Fibroblast of skin of right biceps (primary cell): ENCODE measurements at regions not wholly inside any gene's neighbourhood (a gene's known extent, or its start where the extent isn't known, plus 50 kb on each side); places are given as distances from the start of the nearest gene placed in this dataset.
A peak's percentile ranks its signal among the peaks of the same experiment; 100 is the strongest.

Source experiments
- DNase-seq: peaks from one replicate; pipeline ENCODE4 v3.0.0-alpha.2; 2013

- DNase-seq: no peak
These were observed 339.0 kb upstream of the PRKCQ start for GRCh38 chr10:6919077-6919476.

- no peak for DNase-seq
These were observed 338.2 kb upstream of the PRKCQ start for GRCh38 chr10:6918305-6918704.

DNA sequence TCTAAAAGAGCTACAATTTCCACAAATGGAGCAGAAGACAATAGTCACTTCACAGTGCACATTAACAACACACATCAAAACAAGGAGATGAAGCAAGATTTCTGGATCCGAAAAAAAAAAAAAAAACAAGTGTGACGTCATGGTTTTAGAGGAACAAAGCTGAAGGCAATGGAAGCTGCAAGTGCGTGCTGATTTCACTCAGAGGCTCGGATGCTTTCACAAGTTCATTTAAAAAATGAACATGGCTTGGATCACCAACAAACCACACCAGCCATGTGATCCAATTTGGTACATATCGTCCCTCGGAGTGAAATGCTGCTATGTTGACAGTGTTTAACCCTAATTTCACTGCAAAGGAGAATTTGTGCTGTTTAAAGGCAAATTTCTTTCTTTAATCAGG is 337.0 kb upstream of the PRKCQ start:
- no peak for DNase-seq

DNA sequence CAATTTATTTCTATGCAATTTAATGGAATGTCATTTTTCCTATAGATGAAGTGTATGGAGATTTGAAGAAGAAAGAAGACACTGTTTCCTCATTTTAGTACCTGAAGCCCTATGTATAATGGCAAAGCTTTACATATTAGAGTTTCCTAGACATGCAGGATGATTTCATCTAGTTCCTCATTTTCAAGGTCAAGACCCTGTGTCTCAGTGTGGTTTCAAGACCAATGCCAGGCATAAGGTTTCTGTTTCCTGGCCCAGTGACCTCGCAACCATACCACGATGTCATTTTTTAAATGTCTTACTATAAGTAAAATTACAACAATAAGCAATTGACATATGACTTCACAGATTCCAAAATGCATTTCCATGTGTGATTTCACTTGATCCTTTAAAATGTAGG is 336.5 kb upstream of the PRKCQ start:
- DNase-seq: no peak

- no peak for DNase-seq
These were observed 335.2 kb upstream of the PRKCQ start for GRCh38 chr10:6915307-6915706.

- no peak for DNase-seq
These were observed 332.9 kb upstream of the PRKCQ start for GRCh38 chr10:6912929-6913328.

GRCh38 chr10:6912424-6912823 is 332.3 kb upstream of the PRKCQ start:
- DNase-seq: no peak

- DNase-seq: no peak
These were observed 331.9 kb upstream of the PRKCQ start for GRCh38 chr10:6912021-6912420.

GRCh38 chr10:6909905-6910560 is 330.0 kb upstream of the PRKCQ start:
- no peak for DNase-seq

DNA sequence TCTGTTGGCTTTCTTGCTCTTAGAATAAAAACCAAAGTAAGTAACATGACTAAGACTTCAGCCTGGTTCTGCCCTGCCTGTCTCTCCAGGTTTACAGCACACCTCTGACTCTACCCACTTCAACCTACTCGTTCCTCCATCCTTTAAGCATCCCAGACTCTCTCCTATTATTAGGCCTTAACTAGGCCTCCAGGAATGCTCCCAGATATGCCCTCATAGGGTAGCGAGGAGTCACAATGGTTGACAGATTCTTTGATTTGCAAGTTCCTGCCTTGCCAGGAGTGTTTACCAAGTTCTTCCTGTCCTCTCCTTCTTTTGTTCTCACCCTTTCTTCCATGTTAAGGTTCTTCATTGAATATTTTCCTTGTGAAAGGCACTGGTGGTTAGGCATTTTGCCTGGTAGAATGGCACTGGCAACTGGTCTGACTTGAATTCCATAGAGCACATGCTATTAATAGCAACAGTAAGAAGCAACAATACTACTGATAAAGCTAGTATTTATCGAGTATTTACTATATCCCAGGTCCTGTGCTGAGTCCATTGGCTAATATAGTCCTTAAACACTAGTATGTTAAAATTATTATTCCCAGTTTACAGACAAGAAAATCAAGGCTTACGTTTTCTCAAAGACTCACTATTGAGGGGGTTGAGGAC is 327.9 kb upstream of the PRKCQ start:
- DNase-seq: no peak

DNA sequence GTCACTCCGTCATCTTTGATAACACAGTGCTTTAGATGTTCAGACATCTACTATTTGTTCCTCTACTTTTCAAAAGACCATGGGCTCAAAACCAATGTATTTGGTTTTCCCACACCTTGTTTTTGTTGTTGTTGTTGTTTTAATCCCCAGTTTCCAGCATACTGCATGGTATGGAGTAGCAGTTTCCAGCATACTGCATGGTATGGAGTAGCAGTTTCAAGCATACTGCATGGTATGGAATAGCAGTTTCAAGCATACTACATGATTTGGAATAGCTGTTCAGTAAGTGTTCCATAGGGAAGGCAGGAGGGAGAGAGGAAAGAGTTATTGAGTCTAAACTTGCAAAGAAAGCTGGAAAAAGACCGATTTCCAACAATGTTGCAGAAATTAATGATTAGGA is 314.3 kb upstream of the PRKCQ start:
- DNase-seq: no peak

DNA sequence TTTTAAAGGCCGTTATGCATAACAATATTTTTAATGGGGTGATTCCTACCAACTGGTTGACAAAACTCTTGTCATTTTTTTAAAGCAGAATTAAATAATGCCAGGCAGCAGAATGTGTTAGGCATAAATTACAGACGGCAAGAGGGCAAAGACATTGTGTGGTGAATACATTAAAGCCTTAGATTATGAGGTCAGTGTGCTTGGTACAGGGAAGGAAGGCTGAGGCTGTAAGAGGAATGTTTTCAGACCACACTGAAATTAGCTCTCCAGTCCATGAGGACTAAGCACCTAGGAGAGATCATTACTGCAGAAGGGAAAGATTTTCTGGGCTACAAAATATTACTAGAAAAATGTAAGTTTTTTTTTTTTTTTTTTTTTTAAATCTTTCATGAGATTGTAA is 312.8 kb upstream of the PRKCQ start:
- no peak for DNase-seq

GRCh38 chr10:6891924-6892323 is 311.8 kb upstream of the PRKCQ start:
- DNase-seq: no peak

GRCh38 chr10:6889718-6890117 is 309.6 kb upstream of the PRKCQ start:
- no peak for DNase-seq

GRCh38 chr10:6888434-6888833 is 308.4 kb upstream of the PRKCQ start:
- DNase-seq: no peak

DNA sequence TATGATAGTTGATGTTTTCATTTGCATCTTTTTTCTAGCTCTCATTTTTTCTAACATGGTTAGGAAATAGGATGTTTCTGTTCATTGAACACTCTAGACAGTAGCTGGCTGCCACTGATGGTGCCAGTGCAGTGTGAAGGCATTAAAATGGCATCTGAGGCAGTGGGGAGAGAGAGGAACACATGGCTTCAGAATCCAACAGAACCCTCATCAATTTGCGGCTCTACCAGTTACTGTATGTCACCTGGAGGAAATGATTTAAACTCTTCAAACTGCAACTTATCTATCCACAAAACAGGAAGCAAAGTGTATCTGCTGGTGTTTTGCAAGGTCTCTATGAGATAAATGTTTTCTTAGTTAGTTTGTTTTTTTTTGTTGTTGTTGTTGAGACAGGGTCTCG is 305.2 kb upstream of the PRKCQ start:
- no peak for DNase-seq

DNA sequence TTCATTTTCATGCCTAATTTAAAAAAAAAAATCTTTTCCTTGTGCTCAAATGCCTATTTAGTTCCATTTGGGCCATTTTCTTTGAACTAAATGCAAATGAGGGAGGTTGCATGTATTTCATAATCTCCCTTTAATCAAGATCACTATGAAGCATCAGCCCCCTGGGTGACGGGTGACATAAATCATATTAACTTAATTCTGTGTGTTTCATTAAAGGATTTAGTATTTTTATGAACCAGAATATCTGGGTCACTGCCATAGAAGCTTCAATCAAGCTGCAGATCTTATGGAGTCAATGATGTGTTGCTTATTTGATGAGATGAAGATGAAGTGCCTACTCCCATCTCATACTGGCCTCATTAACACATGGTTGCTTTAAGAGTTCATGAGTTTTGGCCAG is 301.9 kb upstream of the PRKCQ start:
- no peak for DNase-seq

- DNase-seq: peak; percentile 22
These were observed 297.8 kb upstream of the PRKCQ start for GRCh38 chr10:6877722-6878392.

- DNase-seq: no peak
These were observed 297.3 kb upstream of the PRKCQ start for GRCh38 chr10:6877336-6877721.

GRCh38 chr10:6875269-6875865 is 295.3 kb upstream of the PRKCQ start:
- DNase-seq: no peak

DNA sequence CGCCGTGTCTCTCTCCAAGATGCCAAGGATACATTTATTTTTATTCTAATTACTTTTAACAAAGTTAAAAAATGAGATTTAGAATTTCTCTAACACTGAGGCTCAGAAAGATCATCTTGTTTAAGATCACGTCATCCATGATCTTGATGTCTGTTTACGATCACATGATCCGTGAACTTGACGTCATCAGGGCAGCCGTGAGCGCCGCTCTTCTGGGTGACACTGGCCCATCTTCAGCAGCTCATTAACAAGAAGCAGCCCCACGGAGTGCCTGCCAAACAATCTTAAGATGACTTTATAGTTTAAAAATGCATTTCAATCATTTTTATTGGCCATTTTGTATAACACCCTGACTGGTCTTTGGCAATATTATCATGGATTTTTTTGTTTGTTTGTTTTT is 291.1 kb upstream of the PRKCQ start:
- no peak for DNase-seq

DNA sequence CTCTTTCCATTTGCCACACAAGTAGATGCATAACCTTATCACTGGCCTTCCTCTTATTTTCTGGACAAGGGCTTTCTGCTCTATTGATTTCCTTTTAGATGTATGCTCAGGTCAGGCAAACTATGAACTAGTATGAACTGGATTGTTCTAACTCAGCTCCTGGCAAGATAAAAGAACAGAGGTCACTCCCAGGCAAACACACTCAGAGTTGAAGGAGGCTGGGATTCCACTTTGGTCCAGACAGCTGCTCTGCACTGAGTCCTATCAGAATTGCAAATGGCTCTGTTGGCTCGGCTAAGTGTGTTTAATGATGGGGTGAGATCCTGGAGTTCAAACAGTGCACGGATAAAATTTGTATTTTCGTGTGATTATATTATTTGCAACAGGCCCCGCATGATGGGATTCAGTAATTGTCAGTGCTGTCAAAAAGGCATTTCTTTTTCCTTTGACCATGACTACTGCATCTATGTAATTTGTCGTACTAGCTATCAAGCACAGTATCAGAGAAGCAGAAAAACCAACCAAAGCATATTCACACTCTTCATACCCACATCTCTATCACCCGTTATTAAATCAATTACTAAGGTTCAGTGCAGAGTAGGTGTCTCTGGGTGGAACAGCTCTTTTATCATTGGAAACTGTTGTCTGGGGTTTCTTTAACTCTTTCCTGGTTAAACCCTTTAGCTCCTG is 288.1 kb upstream of the PRKCQ start:
- DNase-seq: no peak

- no peak for DNase-seq
These were observed 286.7 kb upstream of the PRKCQ start for GRCh38 chr10:6866757-6867156.

GRCh38 chr10:6864142-6864541 is 284.1 kb upstream of the PRKCQ start:
- DNase-seq: no peak
